Vagina (tissue), 2 donors: ENCODE measurements at regions not wholly inside any gene's neighbourhood (a gene's known extent, or its start where the extent isn't known, plus 50 kb on each side); places are given as distances from the start of the nearest gene placed in this dataset.

Source experiments
- POLR2AphosphoS5 ChIP-seq, 2 donors: sonication (generic); formaldehyde crosslinking; IDR thresholded peaks; one replicate each; pipeline ENCODE4 v1.9.0; 2017; ENCODE audit warnings: antibody characterized with exemption in 2 of 2, mild to moderate bottlenecking in 2 of 2, low read depth in 1 of 2; ENCODE audit not compliant: insufficient read depth in 1 of 2
- TF ChIP-seq, protein P1 (sequence below), 3 experiments: fragments of 450-650 bp in 2 of 3; fragments of 200-600 bp in 1 of 3; sonication (generic) in 1 of 3; IDR thresholded peaks; one replicate each; pipeline ENCODE4 v1.5.1; 2017 to 2019; ENCODE audit warnings: antibody characterized with exemption in 3 of 3, mild to moderate bottlenecking in 2 of 3, moderate library complexity in 2 of 3

DNA sequence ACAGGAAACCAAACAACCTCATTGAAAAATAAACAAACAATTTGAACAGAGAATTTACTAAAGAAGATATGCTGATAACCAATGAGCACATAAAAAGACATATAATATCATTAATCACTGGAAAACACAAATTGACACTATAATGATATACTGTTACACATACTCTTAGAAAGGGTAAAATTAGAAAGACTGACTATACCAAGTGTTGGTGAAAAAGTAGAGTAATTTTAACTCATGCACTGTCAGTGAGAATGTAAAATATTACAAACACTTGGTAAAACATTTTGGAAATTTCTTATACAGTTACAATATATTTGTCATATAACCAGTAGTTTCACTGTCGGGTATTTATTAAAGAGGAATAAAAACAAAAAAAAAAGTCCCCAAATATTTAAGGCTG, 1139.2 kb upstream of the GJE1 start:
- TF ChIP-seq, protein P1, sequence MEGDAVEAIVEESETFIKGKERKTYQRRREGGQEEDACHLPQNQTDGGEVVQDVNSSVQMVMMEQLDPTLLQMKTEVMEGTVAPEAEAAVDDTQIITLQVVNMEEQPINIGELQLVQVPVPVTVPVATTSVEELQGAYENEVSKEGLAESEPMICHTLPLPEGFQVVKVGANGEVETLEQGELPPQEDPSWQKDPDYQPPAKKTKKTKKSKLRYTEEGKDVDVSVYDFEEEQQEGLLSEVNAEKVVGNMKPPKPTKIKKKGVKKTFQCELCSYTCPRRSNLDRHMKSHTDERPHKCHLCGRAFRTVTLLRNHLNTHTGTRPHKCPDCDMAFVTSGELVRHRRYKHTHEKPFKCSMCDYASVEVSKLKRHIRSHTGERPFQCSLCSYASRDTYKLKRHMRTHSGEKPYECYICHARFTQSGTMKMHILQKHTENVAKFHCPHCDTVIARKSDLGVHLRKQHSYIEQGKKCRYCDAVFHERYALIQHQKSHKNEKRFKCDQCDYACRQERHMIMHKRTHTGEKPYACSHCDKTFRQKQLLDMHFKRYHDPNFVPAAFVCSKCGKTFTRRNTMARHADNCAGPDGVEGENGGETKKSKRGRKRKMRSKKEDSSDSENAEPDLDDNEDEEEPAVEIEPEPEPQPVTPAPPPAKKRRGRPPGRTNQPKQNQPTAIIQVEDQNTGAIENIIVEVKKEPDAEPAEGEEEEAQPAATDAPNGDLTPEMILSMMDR (IDR thresholded peaks at IDR 0.05): no peak
- TF ChIP-seq POLR2AphosphoS5 (IDR thresholded peaks at IDR 0.05; ENCODE audit: insufficient read depth in 1 of 2, low read depth in 1 of 2): no peak
